GM10266 (cell line): ENCODE measurements at regions not wholly inside any gene's neighbourhood (a gene's known extent, or its start where the extent isn't known, plus 50 kb on each side); places are given as distances from the start of the nearest gene placed in this dataset.

ENCODE experiments used
- DNase-seq: peaks from one replicate; pipeline ENCODE4 v3.0.0; 2012; ENCODE audit errors: extremely low spot score
- TF ChIP-seq, protein P1 (sequence below): IDR thresholded peaks from 2 replicates; pipeline ENCODE4 v1.5.1; 2012; ENCODE audit warnings: mild to moderate bottlenecking, low read depth; ENCODE audit not compliant: control insufficient read depth, insufficient read depth; ENCODE audit errors: missing control alignments

DNA sequence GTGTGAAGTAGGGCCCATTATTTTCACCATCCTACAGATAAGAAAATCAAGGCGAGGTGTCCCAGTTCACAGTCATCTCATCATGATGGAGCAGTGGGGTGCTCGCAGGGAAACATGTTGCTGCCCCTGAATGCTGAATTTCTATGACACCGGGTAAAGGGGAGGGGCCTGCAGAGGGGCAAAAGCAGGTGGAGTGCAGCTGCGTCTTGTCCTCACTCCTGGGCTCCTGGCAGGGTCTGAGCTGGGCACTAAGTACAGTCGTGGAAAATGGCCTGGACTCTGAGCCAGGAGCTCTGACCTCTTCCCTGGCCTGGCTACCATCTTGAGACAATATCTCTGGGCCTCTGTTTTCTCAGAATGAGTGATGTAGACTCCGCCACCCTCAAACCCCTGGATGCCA is 253.1 kb upstream of the PITRM1 start:
- TF ChIP-seq, protein P1, sequence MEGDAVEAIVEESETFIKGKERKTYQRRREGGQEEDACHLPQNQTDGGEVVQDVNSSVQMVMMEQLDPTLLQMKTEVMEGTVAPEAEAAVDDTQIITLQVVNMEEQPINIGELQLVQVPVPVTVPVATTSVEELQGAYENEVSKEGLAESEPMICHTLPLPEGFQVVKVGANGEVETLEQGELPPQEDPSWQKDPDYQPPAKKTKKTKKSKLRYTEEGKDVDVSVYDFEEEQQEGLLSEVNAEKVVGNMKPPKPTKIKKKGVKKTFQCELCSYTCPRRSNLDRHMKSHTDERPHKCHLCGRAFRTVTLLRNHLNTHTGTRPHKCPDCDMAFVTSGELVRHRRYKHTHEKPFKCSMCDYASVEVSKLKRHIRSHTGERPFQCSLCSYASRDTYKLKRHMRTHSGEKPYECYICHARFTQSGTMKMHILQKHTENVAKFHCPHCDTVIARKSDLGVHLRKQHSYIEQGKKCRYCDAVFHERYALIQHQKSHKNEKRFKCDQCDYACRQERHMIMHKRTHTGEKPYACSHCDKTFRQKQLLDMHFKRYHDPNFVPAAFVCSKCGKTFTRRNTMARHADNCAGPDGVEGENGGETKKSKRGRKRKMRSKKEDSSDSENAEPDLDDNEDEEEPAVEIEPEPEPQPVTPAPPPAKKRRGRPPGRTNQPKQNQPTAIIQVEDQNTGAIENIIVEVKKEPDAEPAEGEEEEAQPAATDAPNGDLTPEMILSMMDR = no peak

DNA sequence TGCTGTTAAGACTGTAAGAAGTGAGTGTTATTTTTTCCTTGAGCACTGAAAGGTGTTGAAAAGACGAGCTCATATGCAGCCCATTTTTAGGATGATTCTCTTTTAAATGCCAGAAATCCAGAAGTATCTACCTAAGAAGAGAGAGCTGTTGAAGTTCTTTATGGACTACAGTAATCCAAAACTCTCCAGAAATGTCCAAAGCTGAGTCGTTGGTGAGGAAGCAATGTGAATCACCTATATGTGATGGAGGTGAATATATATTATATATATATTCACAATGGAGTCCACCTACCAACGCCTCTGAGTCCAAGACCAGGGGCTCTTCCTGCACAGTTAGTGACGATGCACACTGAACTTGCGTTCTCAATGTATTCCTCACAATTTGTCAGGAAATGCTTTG is 252.7 kb upstream of the PITRM1 start:
- no peak for DNase-seq
- TF ChIP-seq, protein P1 = no peak

More for the DNA sequence above, 253.1 kb upstream of the PITRM1 start:
- DNase-seq = no peak

DNA sequence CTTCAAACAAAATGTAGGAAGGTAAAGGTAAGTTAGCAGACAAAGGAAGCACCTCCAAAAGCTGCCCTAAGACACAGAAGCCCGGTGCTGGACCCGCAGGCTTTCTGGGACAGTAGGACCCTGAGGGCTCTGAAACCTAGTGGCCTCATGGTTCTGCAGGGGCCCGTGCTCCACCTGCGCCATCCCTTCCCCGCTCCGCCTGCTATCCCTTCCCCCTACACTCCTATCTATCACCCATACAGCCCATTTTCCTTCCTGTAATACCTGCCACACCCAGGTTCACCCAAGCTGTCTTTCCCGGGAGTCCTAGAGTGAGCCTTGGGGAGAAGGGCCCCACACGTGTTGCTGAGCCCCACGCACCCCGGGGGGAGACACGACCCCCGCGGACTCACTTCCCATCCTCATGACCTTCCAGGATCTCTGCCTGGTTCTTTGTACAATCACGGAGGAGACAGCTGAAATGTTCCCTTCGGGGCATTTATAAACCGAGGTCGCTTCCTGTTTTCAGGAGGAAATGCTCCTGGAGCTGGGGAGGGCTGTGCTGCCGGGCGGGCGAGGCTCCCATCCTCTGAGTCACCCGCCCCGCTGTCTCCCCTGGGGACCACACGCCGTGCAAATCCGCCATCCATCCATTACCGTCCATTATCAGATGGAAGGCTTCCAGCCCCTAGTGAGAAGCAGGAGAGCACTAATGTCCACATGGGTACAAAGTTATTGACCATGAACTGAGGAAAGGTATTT is 251.7 kb upstream of the PITRM1 start:
- no peak for DNase-seq

DNA sequence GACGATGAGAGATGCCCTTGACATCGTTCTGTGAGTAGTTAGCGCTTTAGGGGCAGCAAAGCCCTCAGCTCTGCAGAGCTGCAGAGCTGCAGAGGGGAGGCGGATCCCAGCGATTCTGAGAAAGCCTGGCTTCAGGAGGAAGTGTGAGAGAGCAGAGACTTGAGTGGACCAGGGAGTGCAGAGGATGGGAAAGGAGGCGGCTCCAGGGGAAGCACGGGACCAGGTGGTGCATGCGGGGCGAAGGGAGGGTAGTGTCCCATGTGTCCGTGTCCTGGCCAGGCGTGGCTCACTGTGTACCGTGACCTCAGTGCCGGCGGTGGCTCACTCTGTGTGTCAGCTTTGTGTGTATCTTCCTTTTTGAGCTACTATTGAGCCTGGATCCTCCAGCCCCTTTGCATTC is 250.8 kb upstream of the PITRM1 start:
- TF ChIP-seq, protein P1 = no peak
- no peak for DNase-seq

More for the DNA sequence above, 251.7 kb upstream of the PITRM1 start:
- TF ChIP-seq, protein P1 = no peak

DNA sequence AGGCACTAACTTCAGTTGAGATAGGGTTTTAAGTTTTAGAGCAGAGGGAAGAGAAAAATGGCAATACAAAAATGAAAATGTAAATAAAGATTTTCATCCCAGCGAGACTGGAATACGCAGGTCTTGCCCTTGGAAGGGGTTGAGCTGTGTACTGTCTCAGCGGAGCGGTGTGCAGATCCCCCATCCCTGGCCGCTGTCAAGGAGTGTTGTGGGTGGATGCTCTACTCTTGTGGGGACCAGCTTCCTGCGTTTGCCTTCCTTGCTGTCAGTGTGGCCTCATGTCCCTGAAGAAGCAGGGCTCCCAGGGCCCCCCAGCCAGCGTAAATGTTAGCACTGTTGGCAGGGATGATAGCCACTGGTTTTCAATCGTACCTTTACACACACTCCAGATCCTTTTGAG is 249.7 kb upstream of the PITRM1 start:
- DNase-seq = no peak
- TF ChIP-seq, protein P1 = no peak

DNA sequence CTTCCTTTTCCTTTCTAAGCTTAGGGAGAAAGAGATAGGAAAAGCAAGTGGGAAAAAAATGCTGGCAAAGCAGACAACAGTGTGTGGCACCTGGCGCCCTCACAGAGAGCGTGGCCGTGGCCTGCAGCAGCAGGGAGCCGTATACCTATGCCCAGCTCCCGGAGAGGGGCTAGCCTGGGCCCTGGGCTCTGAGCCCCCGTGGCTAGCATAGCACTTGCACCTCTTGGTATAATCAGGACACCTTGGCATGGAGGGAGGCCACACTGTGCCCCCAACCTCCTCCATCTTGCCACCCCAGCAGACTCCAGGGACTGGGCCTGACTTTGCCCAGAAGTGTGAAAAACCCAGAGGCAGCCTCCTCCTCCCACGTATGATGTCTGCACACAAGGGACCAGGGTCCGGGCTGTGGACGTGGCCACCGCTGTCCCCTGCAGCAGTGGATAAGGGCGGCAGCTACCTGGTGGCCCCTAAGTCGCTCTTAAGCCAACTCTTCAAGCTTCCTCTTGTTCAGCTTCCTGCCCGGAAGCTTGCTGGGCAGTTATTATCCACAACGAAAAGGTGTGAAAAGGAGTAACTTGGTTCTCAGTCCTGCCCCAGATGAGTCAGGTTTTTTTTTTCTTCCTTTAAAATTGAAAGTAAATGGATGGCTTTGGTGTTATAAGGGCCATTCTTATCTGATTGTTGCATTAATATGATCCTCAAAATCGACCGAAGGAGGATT is 249.1 kb upstream of the PITRM1 start:
- TF ChIP-seq, protein P1 = no peak
- no peak for DNase-seq
